SK-N-SH treated with all-trans-retinoic acid at 6 μM for 48 hours (cell line): ENCODE measurements at regions not wholly inside any gene's neighbourhood (a gene's known extent, or its start where the extent isn't known, plus 50 kb on each side); places are given as distances from the start of the nearest gene placed in this dataset.

Source experiments
- ISL1 ChIP-seq: fragments of 250-450 bp; sonication (Bioruptor Pico); IDR thresholded peaks from 2 replicates; pipeline ENCODE4 v2.1.2; 2022; ENCODE audit warnings: mild to moderate bottlenecking, moderate library complexity
- RARB ChIP-seq: fragments of 250-450 bp; sonication (Bioruptor Pico); IDR thresholded peaks from 2 replicates; pipeline ENCODE4 v1.8.0; 2021; ENCODE audit warnings: mild to moderate bottlenecking, moderate library complexity
- TCF4 ChIP-seq: fragments of 250-450 bp; sonication (Bioruptor Pico); IDR thresholded peaks from 2 replicates; pipeline ENCODE4 v1.8.0; 2021; ENCODE audit warnings: mild to moderate bottlenecking, moderate library complexity, borderline replicate concordance
- ZC3H10 ChIP-seq: fragments of 250-450 bp; sonication (Bioruptor Pico); IDR thresholded peaks from 2 replicates; pipeline ENCODE4 v1.5.1; 2021; ENCODE audit warnings: mild to moderate bottlenecking, moderate library complexity
- ZNF565 ChIP-seq: fragments of 450-650 bp; formaldehyde crosslinking; conservative IDR thresholded peaks from 2 replicates; pipeline ENCODE4 v1.5.0; 2020; ENCODE audit warnings: low read depth, mild to moderate bottlenecking, moderate library complexity
- TF ChIP-seq, protein P1 (sequence below): fragments of 250-450 bp; sonication (Bioruptor Pico); IDR thresholded peaks from 2 replicates; pipeline ENCODE4 v1.5.1; 2020; ENCODE audit warnings: low read depth, mild to moderate bottlenecking, moderate library complexity

DNA sequence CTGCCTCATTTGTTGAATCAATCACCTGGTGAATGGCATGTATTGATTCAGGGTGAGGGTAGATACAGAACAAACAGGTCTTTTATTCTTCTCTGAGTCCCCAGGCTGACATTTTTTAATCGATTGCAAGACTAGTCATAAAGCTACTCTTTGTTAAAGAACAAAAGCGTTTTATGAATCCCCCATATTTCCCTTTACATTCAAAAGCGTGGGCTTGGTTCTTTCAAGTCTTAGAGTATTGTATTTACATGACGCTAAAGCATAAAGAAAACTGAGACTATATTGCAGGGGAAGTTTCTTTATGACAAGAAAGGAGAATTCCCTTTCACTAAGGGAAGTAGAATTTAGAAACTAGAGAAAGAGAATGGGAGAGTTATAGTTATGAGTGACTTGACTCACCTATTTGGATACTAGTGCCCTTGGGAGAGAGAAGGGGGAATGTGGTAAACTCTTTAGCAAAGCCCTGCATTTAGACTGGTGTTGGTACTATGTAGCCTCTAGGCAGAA is 69.3 kb upstream of the PDE5A start:
- TF ChIP-seq RARB (no peak), ISL1 (CRISPR knock-in tag) (no peak), TCF4 (CRISPR knock-in tag) (no peak), ZNF565 (CRISPR knock-in tag) (no peak), ZC3H10 (CRISPR knock-in tag) (no peak)
- TF ChIP-seq, protein P1, sequence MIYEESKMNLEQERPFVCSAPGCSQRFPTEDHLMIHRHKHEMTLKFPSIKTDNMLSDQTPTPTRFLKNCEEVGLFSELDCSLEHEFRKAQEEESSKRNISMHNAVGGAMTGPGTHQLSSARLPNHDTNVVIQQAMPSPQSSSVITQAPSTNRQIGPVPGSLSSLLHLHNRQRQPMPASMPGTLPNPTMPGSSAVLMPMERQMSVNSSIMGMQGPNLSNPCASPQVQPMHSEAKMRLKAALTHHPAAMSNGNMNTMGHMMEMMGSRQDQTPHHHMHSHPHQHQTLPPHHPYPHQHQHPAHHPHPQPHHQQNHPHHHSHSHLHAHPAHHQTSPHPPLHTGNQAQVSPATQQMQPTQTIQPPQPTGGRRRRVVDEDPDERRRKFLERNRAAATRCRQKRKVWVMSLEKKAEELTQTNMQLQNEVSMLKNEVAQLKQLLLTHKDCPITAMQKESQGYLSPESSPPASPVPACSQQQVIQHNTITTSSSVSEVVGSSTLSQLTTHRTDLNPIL = no peak
